ENCODE measurements at regions not wholly inside any gene's neighbourhood (a gene's known extent, or its start where the extent isn't known, plus 50 kb on each side); places are given as distances from the start of the nearest gene placed in this dataset.

GRCh38 chr5:2029206-2029605 is 146.5 kb upstream of the IRX4 start:
- no peak for DNase-seq
- ATAC-seq = no peak

- no peak for DNase-seq
- ATAC-seq = no peak
Observed at GRCh38 chr5:2027790-2028189, 145.1 kb upstream of the IRX4 start.

GRCh38 chr5:2024986-2025721 is 142.4 kb upstream of the IRX4 start:
- no peak for DNase-seq

GRCh38 chr5:2023196-2023595 is 140.5 kb upstream of the IRX4 start:
- no peak for ATAC-seq
- no peak for DNase-seq

More at GRCh38 chr5:2024986-2025721, 142.4 kb upstream of the IRX4 start:
- ATAC-seq = no peak

GRCh38 chr5:2022436-2022835 is 139.7 kb upstream of the IRX4 start:
- DNase-seq (no peak), ATAC-seq (no peak)

- DNase-seq = no peak
- no peak for ATAC-seq
Observed at GRCh38 chr5:2021484-2022176, 138.9 kb upstream of the IRX4 start.

GRCh38 chr5:2020730-2021129 is 138.0 kb upstream of the IRX4 start:
- DNase-seq = no peak
- ATAC-seq = no peak

GRCh38 chr5:2019716-2020115 is 137.0 kb upstream of the IRX4 start:
- DNase-seq (no peak), ATAC-seq (no peak)

- ATAC-seq (no peak), DNase-seq (no peak)
Observed at GRCh38 chr5:2018390-2018724, 135.6 kb upstream of the IRX4 start.

GRCh38 chr5:2017540-2018389 is 135.0 kb upstream of the IRX4 start:
- no peak for ATAC-seq
- peak; percentile 32 for DNase-seq

GRCh38 chr5:2015961-2016360 is 133.2 kb upstream of the IRX4 start:
- no peak for ATAC-seq

GRCh38 chr5:2015124-2015848 is 132.6 kb upstream of the IRX4 start:
- DNase-seq = no peak
- no peak for ATAC-seq

More at GRCh38 chr5:2015961-2016360, 133.2 kb upstream of the IRX4 start:
- DNase-seq = no peak

GRCh38 chr5:2014058-2014610 is 131.4 kb upstream of the IRX4 start:
- DNase-seq = no peak
- ATAC-seq = no peak

GRCh38 chr5:2013301-2014057 is 130.8 kb upstream of the IRX4 start:
- ATAC-seq (no peak), DNase-seq (no peak)

GRCh38 chr5:2012885-2013284 is 130.2 kb upstream of the IRX4 start:
- DNase-seq (no peak), ATAC-seq (no peak)

GRCh38 chr5:2011481-2012411 is 129.0 kb upstream of the IRX4 start:
- ATAC-seq (no peak), DNase-seq (no peak)

- DNase-seq = no peak
- ATAC-seq = no peak
Observed at GRCh38 chr5:2010940-2011339, 128.2 kb upstream of the IRX4 start.

GRCh38 chr5:2009986-2010914 is 127.5 kb upstream of the IRX4 start:
- ATAC-seq (no peak), DNase-seq (no peak)
